Suppressor macrophage treated with lipopolysaccharide for 4 hours (primary cell): ENCODE measurements at regions not wholly inside any gene's neighbourhood (a gene's known extent, or its start where the extent isn't known, plus 50 kb on each side); places are given as distances from the start of the nearest gene placed in this dataset.
"Not testable (repeated sequence)": the region's sequence is repeated elsewhere in the genome, so short reads cannot be mapped to it uniquely, and the experiment has no call there.

Experiments used
- DNase-seq: peaks from one replicate; pipeline ENCODE4 v3.0.0-alpha.2; 2020

DNA sequence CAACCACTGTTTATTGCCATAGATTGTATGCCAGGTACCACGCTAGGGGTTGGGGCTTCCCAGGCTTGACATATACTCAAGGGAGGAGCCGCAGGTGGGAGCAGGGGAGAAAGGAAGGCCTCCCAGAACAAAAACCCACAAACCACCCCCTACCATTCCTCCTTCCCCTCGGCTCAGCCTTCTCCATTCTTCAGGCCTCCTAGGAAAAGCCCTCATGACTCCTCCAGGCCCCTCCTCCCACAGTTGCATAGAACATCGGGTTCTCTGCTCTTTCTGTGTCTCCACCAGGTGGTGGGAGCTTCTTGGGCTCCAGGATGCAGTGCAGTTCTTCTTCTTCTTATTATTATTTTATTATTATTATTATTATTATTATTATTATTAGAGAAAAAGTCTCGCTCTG lies 80.3 kb downstream of the ZFP36L2 start:
- no peak for DNase-seq

DNA sequence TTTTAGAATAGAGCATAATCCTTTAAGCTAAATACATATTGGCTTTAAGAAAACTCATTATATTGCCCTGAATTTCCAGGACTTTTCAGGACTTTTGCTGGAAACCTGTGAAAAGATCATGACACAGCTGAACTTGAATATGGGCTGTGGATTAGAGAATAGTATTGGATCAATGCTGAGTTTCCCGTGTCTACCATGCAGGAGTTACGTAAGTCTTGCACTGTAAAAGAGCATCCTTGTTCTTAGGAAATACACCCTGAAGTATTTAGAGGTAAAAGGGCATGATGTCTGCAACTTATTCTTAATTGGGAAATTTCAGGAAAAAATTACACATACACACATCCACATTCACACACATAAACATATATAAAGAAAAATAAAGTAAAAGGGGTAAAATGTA lies 82.1 kb downstream of the ZFP36L2 start:
- peak; percentile 45 for DNase-seq

DNA sequence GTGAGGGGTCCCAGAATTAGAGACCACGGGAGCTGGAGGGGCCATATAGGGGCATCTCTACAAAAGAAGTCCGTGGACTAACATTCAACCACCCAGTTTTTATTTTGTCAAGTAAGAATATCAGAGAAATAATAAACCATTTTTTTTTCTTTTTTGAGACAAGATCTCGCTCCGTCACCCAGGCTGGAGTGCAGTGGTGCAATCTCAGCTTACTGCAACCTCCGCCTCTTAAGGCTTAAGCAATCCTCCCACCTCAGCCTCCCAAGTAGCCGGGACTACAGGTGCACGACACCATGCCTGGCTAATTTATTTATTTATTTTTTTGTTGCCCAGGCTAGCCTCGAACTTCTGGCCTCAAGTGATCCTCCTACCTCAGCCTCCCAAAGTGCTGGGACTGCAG lies 82.7 kb downstream of the ZFP36L2 start:
- no peak for DNase-seq

DNA sequence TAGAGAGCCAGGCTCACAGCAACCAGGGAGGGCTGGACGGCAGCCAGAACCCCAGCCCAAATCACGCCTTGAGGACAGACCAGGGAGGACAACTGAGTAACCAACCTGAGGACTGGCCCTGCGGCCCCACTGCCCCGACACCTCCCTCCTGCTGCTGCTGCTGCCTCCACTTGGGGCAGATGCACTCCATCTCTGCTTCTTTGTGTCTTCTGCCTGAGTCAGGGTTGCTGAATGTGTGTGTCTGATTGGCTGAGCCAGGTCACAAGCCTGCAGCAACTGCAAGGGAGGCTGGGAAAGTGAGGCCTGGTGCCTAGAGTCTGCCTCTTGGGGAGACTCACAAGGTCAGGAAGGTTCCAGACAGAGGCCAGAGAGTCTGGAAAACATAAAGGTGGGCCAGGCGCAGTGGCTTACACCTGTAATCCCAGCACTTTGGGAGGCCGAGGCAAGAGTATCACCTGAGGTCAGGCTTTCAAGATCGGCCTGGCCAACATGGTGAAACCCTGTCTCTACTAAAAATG lies 83.4 kb downstream of the ZFP36L2 start:
- no peak for DNase-seq

DNA sequence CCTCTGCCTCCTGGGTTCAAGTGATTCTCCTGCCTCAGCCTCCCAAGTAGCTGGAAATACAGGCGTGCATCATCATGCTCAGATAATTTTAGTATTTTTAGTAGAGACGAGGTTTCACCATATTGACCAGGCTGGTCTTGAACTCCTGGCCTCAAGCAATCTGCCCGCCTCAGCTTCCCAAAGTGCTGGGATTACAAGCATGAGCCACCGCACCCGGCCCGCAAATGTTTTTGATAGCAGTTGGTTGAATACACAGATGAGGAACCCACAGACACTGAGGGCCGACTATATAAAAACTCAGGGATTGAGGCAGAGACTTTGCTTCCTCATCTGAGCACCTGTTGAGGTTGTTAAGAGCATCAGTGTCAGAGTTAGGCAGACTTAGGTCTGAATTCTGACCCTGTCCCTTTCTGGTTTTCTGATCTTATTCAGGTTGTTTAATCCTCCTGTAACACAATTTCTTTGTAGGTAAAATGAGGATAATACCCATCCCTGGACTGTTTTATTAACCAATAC lies 84.7 kb downstream of the ZFP36L2 start:
- DNase-seq, result not testable (repeated sequence)

DNA sequence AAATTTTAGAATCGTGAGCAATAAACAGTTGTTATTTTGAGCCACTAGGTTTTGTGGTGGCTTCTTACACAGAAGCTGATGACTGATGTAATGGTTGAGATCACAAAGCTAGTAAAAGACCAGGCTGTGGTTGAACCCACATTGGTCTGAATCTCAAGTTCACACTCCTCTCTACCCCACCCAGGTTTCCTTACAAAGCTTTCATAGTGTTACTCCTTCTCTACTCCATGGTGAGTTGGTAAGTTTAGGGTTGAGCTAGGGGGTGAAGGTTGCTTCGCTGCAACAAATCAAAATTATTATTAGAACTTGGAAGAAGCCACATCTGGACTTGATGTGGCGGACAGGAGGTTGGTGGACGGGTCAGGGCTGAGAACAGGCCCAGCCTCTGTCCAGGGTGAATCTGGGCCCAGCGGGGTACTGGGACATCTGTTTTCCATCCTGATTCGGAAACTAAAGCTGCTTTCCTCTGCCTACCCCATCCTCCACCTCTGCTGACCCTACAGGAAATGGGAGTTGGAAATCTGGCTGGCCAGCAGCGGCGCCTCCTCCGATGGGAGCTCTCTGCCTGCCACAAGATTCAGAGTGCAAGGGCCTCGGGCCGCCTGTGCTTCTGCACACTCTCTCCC lies 86.3 kb downstream of the ZFP36L2 start:
- no peak for DNase-seq

DNA sequence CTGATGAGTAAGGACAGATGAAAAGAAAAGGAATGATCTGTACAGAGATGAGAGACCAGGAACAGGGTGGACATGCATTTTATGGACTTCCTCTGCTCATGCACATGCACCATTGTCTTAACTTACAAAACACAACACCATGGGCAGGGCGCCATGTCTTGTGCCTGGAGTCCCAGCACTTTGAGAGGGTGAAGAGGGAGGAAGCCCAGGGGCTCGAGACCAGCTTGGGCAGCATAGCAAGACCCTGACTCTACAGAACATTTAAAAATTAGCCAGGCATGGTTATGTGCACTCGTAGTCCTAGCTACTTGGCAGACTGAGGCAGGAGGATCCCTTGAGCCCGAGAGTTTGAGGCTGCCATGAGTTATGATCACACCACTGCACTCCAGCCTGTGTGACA lies 86.9 kb downstream of the ZFP36L2 start:
- DNase-seq, result no peak

DNA sequence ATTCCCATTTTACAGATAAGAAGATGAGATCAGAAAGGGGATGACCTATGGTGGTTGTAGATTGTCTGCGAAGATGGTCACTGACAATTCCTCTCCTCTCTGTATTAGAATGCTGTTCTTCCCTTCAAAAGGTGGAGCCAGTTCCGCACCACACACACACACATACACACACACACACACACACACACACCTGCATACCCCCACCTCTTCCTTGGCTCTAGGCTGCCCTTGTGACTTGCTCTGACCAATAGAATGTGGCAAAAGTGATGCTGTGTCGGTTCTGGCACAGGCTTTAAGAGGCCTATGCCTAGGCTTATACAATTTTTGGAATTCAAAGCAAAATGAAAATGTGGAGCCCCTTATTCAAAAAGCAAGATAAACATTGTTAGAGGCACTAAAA lies 88.0 kb downstream of the ZFP36L2 start:
- no peak for DNase-seq

DNA sequence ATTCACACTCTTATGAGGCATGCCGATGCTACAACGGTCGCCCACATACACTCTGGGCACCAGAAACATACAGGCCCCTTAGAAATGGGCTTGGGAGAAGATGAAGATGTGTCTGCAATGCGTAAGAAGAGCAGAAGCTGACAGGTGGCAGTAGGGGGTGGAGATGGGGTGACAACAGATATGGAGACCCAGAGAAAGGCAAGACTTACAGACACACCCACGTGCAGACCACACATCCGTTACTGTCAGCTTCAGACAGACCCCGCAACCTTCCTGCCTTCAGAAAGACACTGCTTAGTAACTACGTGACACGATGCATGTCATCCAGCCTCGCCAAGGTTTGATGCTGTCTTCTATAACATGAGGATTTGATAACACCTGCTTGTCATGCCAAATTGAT lies 89.5 kb downstream of the ZFP36L2 start:
- DNase-seq, result no peak

DNA sequence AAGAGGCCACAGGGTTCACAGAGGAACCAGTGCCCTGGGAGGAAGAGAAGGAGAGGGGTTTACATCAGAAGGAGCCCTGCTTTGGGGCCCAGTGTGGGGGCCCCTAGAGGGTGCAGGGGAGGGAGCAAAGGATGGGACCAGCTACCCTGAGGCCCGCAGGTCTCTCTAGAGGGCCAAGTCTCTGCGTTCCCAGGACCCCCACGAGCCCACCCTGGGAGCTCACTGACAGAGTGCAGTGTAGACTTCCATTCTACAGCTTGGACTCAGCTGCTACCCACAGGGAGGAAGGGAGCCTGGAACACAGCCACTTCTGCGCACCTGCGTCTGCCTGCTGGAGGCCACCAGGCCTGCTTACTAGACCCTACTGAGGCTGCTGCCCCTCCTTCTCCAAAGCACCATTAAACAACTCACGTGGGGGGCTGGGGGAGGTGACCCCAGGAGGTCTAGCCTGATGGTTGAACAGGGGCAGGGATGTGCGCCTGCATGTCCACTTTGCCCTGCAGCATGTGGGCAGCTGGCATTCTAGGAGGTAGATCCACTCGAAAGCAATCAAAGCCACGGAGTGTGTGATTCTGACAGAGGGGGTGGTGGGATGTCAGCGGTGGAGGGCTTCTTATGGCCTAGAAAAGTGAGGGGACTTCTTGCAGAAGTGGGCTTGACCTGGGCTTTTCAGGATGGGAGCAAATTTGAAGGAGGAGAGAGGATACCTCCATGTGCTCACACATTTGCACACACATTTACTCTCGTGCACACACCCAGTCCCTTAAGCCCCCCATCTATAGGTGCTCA lies 90.2 kb downstream of the ZFP36L2 start:
- DNase-seq, result no peak

DNA sequence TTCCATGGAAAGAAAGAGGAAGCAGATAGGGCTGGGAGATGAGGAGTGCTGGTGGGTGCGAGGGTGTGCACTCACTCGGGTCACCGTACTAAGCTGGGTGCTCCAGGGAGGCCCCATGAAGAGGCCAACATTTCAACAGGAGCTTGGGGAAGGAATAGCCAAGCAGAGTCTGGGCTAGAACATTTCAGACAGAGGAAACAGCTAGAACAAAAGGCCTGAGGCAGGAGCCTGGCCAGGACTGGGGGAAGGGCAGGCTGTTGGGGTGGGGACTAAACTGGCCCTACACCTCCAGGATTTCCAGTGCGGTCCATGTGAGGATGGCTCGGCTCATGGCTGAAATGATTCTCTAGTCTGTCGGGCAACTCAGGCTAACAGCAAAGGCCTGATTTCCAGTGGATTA lies 90.8 kb downstream of the ZFP36L2 start:
- no peak for DNase-seq

DNA sequence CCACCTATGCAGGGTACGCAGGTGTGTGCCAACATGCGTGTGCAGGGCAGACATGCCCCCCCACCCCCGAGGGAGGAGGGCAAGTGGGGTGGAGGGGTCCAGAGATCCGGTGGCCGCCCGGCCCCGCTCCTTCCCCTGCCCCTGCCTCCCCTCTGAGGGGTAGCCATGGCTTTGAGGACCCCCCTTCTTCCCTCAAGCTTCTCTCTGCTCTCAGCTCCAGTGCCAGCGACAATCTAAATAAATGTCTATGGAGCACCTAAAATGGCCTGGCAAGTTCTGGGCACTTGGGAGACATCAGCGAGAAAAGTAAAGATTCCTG lies 91.9 kb downstream of the ZFP36L2 start:
- DNase-seq, result no peak

DNA sequence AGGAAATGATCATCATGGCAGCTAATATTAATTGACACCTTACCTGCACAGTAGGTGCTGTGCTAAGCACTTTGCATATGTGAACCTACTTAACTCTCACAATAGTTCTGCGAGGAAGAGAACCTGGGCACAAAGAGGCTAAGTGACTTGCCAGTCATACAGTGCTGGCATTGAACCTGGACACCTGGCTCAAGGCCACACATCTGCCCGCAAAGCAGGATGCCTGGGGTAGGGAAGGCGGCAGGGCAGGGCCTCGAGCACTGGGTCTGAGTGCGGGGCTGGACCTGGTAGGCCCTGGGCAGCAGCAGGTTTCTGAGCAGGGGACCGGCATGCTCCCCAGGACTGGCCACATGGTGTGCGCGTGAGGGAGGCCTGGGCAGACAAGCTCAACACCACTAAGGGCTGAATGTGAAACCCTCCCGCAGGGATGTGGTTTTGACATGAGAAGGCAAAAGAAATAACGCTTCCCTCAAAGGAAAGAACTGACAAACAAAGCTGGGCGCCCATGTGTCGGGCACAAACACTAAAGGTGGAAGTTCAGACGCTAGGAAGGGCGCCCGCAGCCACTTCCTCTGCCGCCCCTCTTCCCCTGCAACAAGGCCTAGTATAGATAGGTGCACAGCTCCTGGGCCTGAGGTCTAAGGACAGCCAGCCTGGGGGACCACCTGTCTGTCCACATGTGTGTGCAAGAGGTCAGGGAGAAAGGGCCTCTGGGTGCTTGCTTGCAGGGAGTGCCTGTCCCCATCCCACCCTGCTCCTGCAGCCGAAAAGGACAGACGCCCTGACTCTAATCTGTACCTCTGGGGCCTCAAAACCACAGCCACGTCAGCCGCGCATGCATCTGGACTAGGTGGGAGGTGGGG lies 92.5 kb downstream of the ZFP36L2 start:
- peak; percentile 49 for DNase-seq

DNA sequence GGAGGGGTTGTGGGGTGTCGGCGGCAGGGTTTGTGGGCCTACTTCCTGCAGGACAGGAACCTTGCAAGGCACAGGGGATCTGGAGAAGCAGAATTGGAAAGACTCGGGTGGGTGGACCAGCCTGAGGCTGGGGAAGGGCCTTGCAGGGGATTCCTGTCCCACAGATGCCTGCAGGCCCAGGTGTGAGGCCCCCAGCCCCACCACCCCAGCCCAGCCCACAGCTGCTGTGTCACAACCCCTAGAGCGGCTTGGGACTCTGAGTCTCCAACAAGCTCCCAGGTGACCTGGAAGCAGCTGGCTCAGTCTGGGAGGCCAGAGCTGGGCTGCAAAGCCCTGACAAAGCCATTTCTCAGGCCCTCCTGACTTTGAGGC lies 93.1 kb downstream of the ZFP36L2 start:
- DNase-seq, result no peak

DNA sequence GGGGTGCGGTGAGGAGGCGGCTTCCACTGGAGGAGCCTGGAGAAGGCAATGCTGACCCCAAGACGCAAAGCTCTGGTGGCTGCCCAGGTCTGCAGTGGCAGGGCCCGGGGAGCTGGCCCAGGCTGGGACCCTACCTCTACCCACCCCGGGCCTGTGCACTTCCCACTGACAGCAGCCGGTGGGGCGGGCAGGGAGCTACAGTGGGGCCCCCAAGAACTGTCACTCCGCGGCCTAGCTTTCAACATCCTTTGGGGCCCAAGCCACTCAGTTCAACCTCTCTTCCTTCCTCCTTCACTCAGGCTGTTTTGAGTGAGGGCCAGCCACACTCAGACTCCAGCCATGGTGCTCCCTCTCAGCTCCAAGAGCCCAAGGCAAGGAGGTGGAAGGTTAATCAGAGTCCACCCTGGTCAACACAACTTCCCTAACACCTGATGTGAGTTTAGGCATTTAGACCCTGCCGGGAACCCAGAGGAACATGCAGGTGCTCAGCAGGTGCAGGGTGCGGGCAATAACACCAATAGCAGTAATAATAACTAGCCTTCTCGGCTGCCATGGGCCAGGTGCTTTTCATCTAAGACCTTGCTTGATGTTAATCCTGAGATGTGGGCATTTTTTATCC lies 93.6 kb downstream of the ZFP36L2 start:
- DNase-seq, result peak; percentile 28

DNA sequence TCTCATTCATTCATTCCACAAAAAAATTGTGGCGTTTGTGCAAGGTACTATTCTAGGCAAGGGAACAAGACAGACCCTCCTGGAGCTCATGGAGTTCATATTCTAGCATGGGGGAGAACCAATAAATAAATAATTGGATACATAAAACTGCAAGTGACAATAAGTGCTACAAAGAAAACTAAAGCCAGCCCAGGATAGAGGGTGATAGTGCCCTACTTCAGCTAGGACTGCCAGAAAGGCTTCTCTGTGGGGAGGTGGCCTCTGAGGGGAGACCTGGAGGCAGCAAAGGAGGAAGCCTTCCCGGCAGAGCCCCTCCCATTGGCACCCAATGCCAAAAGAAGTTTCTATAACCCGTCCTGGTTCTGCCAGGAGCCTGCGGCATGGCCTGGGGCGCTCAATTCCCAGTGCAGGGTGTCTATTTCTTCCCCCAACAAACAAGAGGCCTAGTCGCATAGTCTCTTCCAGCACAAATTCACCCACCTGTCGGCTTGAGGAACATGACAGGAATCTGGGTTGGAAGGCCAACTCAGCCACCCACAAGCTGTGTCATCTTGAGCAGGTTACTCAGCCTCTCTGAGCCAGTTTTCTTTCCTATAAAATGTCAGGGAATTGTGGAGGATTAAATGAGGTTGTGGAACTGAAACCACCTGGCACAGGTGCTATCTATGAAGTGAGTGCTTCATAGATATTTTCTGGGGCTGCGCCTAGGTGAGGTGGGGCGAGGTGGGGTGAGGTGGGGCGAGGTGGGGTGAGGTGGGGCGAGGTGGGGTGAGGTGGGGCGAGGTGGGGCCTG lies 94.3 kb downstream of the ZFP36L2 start:
- DNase-seq, result no peak

DNA sequence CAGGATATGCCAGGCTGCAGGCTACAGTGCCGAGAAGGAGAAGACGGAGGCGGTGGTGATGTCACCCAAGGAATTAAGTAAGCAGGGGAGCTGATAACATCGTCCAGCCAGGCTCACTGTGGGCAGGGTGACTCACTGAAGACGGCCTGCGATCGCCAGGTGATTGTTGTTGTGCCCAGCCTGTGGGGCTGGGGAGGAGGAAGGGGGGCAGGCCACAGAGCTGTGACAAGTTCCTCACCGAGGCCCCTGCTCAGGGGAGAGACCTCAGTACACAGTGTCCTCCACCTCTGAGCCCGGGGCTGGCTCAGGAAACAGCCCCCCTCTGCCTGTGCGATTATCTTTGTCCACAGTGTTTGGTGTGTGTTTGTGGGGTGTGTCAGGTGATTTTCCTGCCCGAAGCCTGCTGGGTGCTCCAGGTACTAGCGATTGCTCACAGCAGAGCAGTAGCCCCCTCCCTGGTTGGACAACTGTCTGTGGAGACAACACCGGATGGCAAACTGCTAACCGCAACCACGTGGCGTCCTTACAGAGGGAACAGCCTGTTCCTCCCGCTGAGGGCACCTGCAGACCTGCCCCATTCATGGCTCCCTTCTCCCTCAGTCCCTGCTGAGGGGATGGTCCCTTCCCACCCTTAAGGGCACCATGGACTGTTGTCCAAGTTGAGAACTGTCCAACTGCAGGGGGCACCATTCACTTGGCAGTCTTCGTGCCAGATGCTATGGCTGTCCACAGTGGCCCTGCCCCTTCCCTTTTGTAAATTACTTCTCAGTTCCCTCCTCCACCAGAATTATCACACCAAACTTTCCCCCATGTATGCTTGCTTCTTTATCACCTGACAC lies 95.1 kb downstream of the ZFP36L2 start:
- DNase-seq, result peak; percentile 89

DNA sequence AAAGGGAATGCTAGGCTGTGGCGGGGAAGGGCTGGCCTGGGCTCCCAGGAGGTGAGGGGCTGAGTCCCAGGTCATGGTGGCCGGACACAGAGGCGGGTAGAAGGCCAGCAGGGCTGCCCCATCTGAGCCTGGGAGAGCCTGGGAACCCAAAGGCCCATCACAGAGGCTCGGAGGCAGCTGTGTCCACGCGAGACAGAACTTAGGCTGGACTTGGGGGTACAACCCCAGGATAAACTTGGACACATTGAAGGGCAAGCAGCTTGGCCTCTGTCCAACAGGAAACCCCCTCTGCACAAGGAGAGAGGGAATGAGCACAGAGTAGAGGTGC lies 95.9 kb downstream of the ZFP36L2 start:
- DNase-seq, result no peak

DNA sequence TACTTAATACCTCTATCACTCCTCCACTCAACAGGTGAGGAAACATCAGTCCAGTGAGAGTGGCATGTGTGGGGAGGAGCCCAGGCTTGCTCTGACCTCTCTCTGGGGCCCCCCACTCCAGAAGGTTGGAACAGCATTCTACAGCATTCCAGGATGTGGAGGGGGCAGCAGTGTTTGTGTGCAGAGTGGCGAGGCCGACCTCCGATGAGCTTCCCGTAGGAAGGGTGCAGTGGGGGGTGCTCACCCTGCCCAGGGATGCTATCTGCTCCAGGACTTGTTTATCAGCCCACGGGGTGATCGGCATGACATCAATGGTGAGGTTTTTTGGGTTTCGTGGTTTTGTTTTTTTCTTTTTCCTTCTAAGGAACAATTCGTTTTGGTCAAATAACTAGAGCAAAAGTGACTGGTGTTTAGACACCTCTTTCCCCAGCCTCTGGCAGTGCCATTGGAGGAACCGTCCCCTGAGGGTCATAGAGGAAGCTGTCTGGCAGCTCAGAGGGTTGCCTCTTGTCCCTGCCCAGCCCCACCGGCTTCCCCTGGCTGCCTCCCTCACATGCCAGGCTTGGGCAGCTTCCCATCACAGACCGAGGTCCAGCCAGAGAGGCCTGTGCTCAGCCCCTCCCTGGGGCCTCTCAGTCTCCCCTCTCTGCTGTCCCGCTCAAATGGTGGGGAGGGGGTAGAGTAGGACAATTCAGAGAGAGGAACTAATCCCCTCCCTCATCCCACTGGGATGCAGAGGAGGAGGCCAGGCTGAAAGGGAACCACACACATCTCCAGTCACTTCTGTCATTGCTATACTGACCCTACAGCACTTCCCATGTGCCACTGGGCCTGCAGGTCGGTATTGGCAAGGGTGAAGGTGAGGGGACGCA lies 96.5 kb downstream of the ZFP36L2 start:
- DNase-seq, result peak; percentile 73

DNA sequence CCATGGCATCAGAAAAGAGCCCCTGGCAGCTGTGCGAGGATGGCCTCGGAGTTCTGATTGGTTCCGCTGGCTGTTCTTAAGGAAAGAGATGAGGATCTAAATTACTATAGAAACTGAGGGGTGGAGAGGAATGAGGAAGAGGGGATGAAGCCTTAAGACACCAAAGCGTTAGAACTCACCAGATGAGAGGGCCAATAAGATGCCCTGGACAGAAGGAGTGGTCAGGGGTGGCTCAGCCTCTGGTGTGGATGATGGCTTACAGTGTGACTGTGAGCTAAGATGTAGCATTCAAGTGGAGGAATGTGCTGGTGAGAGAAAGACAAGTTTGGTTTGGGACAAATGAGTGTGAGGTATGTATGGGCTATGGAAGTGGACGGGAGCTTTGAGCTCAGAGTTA lies 97.8 kb downstream of the ZFP36L2 start:
- DNase-seq, result peak; percentile 64
